GM18520 (cell line): ENCODE measurements at regions not wholly inside any gene's neighbourhood (a gene's known extent, or its start where the extent isn't known, plus 50 kb on each side); places are given as distances from the start of the nearest gene placed in this dataset.

Experiments used
- ATAC-seq: cut with Tn5 transposase; IDR thresholded peaks from one replicate; pipeline ENCODE4 v1.9.1; 2021; ENCODE audit not compliant: unreplicated experiment

- ATAC-seq = no peak
Observed at GRCh38 chr10:4068629-4069028, 283.6 kb upstream of the KLF6 start.

GRCh38 chr10:4067931-4068561 lies 283.0 kb upstream of the KLF6 start:
- no peak for ATAC-seq

GRCh38 chr10:4067531-4067930 lies 282.5 kb upstream of the KLF6 start:
- no peak for ATAC-seq

- ATAC-seq = no peak
Observed at GRCh38 chr10:4066581-4067390, 281.8 kb upstream of the KLF6 start.

GRCh38 chr10:4064489-4064888 lies 279.5 kb upstream of the KLF6 start:
- ATAC-seq = no peak

- ATAC-seq = no peak
Observed at GRCh38 chr10:4063717-4064116, 278.7 kb upstream of the KLF6 start.

- no peak for ATAC-seq
Observed at GRCh38 chr10:4062751-4063150, 277.7 kb upstream of the KLF6 start.

GRCh38 chr10:4062072-4062471 lies 277.1 kb upstream of the KLF6 start:
- ATAC-seq = no peak

- ATAC-seq = no peak
Observed at GRCh38 chr10:4061441-4061951, 276.5 kb upstream of the KLF6 start.

- ATAC-seq = no peak
Observed at GRCh38 chr10:4059471-4060138, 274.6 kb upstream of the KLF6 start.

- ATAC-seq = no peak
Observed at GRCh38 chr10:4058514-4059029, 273.6 kb upstream of the KLF6 start.

GRCh38 chr10:4057725-4058513 lies 272.9 kb upstream of the KLF6 start:
- no peak for ATAC-seq

GRCh38 chr10:4057021-4057420 lies 272.0 kb upstream of the KLF6 start:
- ATAC-seq = no peak

- no peak for ATAC-seq
Observed at GRCh38 chr10:4054656-4055435, 269.8 kb upstream of the KLF6 start.

- no peak for ATAC-seq
Observed at GRCh38 chr10:4053940-4054339, 268.9 kb upstream of the KLF6 start.

- ATAC-seq = no peak
Observed at GRCh38 chr10:4051641-4052151, 266.7 kb upstream of the KLF6 start.

- ATAC-seq = no peak
Observed at GRCh38 chr10:4051011-4051640, 266.1 kb upstream of the KLF6 start.

GRCh38 chr10:4050061-4050460 lies 265.1 kb upstream of the KLF6 start:
- no peak for ATAC-seq

GRCh38 chr10:4049348-4049747 lies 264.3 kb upstream of the KLF6 start:
- ATAC-seq = no peak
